HepG2 (cell line): ENCODE measurements at regions not wholly inside any gene's neighbourhood (a gene's known extent, or its start where the extent isn't known, plus 50 kb on each side); places are given as distances from the start of the nearest gene placed in this dataset.

Experiments used
- ATAC-seq: fragments of 200-7000 bp; cut with Tn5 transposase; 3 replicates; pipeline ENCODE4 v1.9.1; 2020; ENCODE audit warnings: mild to moderate bottlenecking, moderate library complexity
- BruUV-seq: library from RNA; stranded (reverse); fragments of 400-500 nt; replicated peaks from 2 replicates; lab custom pipeline; 2021; lab: Mats Ljungman, UMichigan
- CTCF ChIA-PET: fragments of 300-600 bp; formaldehyde crosslinking; extraction: SDS; loops from one replicate; lab custom pipeline; 2021; ENCODE audit warnings: low total read pairs, inconsistent platforms, low intra/inter-chr PET ratio; lab: Yijun Ruan, JAX
- POLR2A ChIA-PET: fragments of 350-600 bp; sonication (Branson Sonifier 250); formaldehyde crosslinking; loops from one replicate; lab custom pipeline; 2020; ENCODE audit warnings: antibody characterized with exemption, inconsistent platforms; lab: Yijun Ruan, JAX
- DNase-seq: peaks from one replicate; pipeline ENCODE4 v3.0.0-alpha.2; 2015; ENCODE audit warnings: low spot score
- FAIRE-seq: peaks from 3 replicates; lab custom pipeline; 2011; peaks lifted over from hg19 to GRCh38; lab: Jason Lieb, UNC
- H2AFZ ChIP-seq: one replicate; pipeline ENCODE4 v1.6.1; 2011; ENCODE audit warnings: low read length, inconsistent platforms
- H3K27ac ChIP-seq: fragments of 300-600 bp; 3 replicates; pipeline ENCODE4 v1.8.0; 2011; ENCODE audit warnings: mixed run types, mild to moderate bottlenecking, mixed read lengths, low read length, inconsistent platforms; ENCODE audit not compliant: insufficient read depth; ENCODE audit errors: extremely low read length
- H3K27me3 ChIP-seq, 2 experiments: fragments of 200-600 bp in 1 of 2; 2 replicates in 1 of 2; 3 replicates in 1 of 2; pipeline versions ENCODE4 v1.6.0 to v1.8.0; 2011; ENCODE audit warnings: low read length in 2 of 2, mild to moderate bottlenecking in 2 of 2, moderate library complexity in 2 of 2, inconsistent platforms in 1 of 2; ENCODE audit not compliant: insufficient read depth in 2 of 2, control insufficient read depth in 1 of 2
- H3K36me3 ChIP-seq, 2 experiments: fragments of 200-600 bp in 1 of 2; replicated peaks in 1 of 2; 2 replicates in 1 of 2; 3 replicates in 1 of 2; pipeline versions ENCODE4 v1.5.1 to v1.8.0; 2011; ENCODE audit warnings: low read length in 2 of 2, inconsistent platforms in 1 of 2; ENCODE audit not compliant: insufficient read depth in 2 of 2, control insufficient read depth in 1 of 2
- H3K4me1 ChIP-seq: 2 replicates; pipeline ENCODE4 v1.5.1; 2012; ENCODE audit warnings: low read length, inconsistent platforms; ENCODE audit not compliant: insufficient read depth
- H3K4me2 ChIP-seq: 2 replicates; pipeline ENCODE4 v1.6.0; 2011; ENCODE audit warnings: low read depth, low read length, inconsistent platforms
- H3K4me3 ChIP-seq, 3 experiments: fragments of 200-600 bp in 1 of 3; sonication (generic), shearing (Covaris generic) in 1 of 3; replicated peaks in 1 of 3; 2 replicates each; pipeline ENCODE4 v1.5.1; 2011 to 2016; ENCODE audit warnings: low read length in 3 of 3, inconsistent platforms in 2 of 3, low read depth in 2 of 3, mild to moderate bottlenecking in 2 of 3, control low read depth in 1 of 3, mixed read lengths in 1 of 3; ENCODE audit not compliant: insufficient read depth in 1 of 3
- H3K79me2 ChIP-seq: one replicate; pipeline ENCODE4 v1.6.1; 2011; ENCODE audit warnings: low read length, inconsistent platforms; ENCODE audit not compliant: insufficient read depth
- H3K9ac ChIP-seq: 2 replicates; pipeline ENCODE4 v1.6.0; 2011; ENCODE audit warnings: mild to moderate bottlenecking, low read depth, low read length, inconsistent platforms; ENCODE audit not compliant: insufficient read depth
- H3K9me3 ChIP-seq: 2 replicates; pipeline ENCODE4 v1.5.1; 2012; ENCODE audit warnings: mild to moderate bottlenecking, low read length
- H4K20me1 ChIP-seq: 2 replicates; pipeline ENCODE4 v1.6.0; 2011; ENCODE audit warnings: inconsistent platforms, mild to moderate bottlenecking, low read length, moderate library complexity; ENCODE audit not compliant: insufficient read depth
- BHLHE40 ChIP-seq: IDR thresholded peaks from 2 replicates; pipeline ENCODE4 v1.6.1; 2011; ENCODE audit warnings: low read length, improper control_type of control experiment
- CC2D1A ChIP-seq: sonication (generic); formaldehyde crosslinking; IDR thresholded peaks from 2 replicates; pipeline ENCODE4 v1.8.1; 2023; ENCODE audit warnings: mild to moderate bottlenecking, missing genetic modification reagents
- GABPA ChIP-seq, 2 experiments: IDR thresholded peaks; 2 replicates each; pipeline ENCODE4 v1.6.1; 2011 to 2016; ENCODE audit warnings: low read depth in 2 of 2, low read length in 1 of 2, missing biosample characterization in 1 of 2, missing genetic modification characterization in 1 of 2
- HOXA7 ChIP-seq: sonication (generic); formaldehyde crosslinking; IDR thresholded peaks from 2 replicates; pipeline ENCODE4 v1.8.1; 2022; ENCODE audit warnings: mild to moderate bottlenecking, missing genetic modification reagents, moderate library complexity
- HOXA9 ChIP-seq: sonication (generic); formaldehyde crosslinking; IDR thresholded peaks from 2 replicates; pipeline ENCODE4 v1.8.1; 2022; ENCODE audit warnings: missing genetic modification reagents, mild to moderate bottlenecking, moderate library complexity, borderline replicate concordance
- MEIS1 ChIP-seq: sonication (generic); formaldehyde crosslinking; IDR thresholded peaks from 2 replicates; pipeline ENCODE4 v1.9.0; 2021; ENCODE audit warnings: mild to moderate bottlenecking, missing genetic modification reagents, moderate library complexity, borderline replicate concordance
- NR1H2 ChIP-seq: sonication (generic); formaldehyde crosslinking; IDR thresholded peaks from 2 replicates; pipeline ENCODE4 v1.8.1; 2022; ENCODE audit warnings: low read depth, missing genetic modification reagents, borderline replicate concordance
- RBM39 ChIP-seq: fragments of 200-400 bp; formaldehyde crosslinking; IDR thresholded peaks from one replicate; pipeline ENCODE4 v1.6.1; 2018; ENCODE audit warnings: antibody characterized with exemption, mild to moderate bottlenecking, low read depth, low read length; ENCODE audit not compliant: poor library complexity, severe bottlenecking
- RCOR2 ChIP-seq: IDR thresholded peaks from 2 replicates; pipeline ENCODE4 v1.6.1; 2016; ENCODE audit warnings: missing biosample characterization, missing genetic modification reagents
- REL ChIP-seq: sonication (generic); formaldehyde crosslinking; conservative IDR thresholded peaks from 2 replicates; pipeline ENCODE4 v1.8.0; 2022; ENCODE audit warnings: mild to moderate bottlenecking, missing genetic modification reagents, moderate library complexity
- RFXAP ChIP-seq: sonication (generic); formaldehyde crosslinking; IDR thresholded peaks from 2 replicates; pipeline ENCODE4 v1.4.0; 2020; ENCODE audit warnings: missing genetic modification reagents, borderline replicate concordance
- SOX13 ChIP-seq, 3 experiments: fragments of 450-650 bp in 1 of 3; sonication (generic) in 1 of 3; formaldehyde crosslinking in 1 of 3; IDR thresholded peaks in 2 of 3; conservative IDR thresholded peaks in 1 of 3; 2 replicates each; pipeline versions ENCODE4 v1.5.0 to v1.6.1; 2016 to 2020; ENCODE audit warnings: antibody characterized with exemption in 1 of 3, mild to moderate bottlenecking in 1 of 3, missing compliant biosample characterization in 1 of 3, missing genetic modification reagents in 1 of 3, moderate library complexity in 1 of 3
- XBP1 ChIP-seq: sonication (generic); formaldehyde crosslinking; IDR thresholded peaks from 2 replicates; pipeline ENCODE4 v1.5.0; 2020; ENCODE audit warnings: missing genetic modification reagents
- ZFP36L2 ChIP-seq: sonication (generic); formaldehyde crosslinking; IDR thresholded peaks from 2 replicates; pipeline ENCODE4 v1.4.0; 2020; ENCODE audit warnings: missing genetic modification reagents
- ZNF225 ChIP-seq: sonication (generic); formaldehyde crosslinking; IDR thresholded peaks from 2 replicates; pipeline ENCODE4 v1.4.0; 2020; ENCODE audit warnings: mild to moderate bottlenecking, missing genetic modification reagents
- ZNF274 ChIP-seq: sonication (generic); formaldehyde crosslinking; IDR thresholded peaks from 2 replicates; pipeline ENCODE4 v1.5.1; 2020; ENCODE audit warnings: mild to moderate bottlenecking, missing genetic modification reagents
- ZNF775 ChIP-seq: sonication (generic); formaldehyde crosslinking; IDR thresholded peaks from 2 replicates; pipeline ENCODE4 v1.4.0; 2020; ENCODE audit warnings: missing genetic modification reagents, mild to moderate bottlenecking, moderate library complexity, borderline replicate concordance
- WGBS: methylation state at CpG from one replicate; pipeline ENCODE4 v1.1.6; 2017; ENCODE audit warnings: low lambda C conversion rate; 5-methylcytosine and 5-hydroxymethylcytosine counted together
- in situ Hi-C: cut with HindIII; loops from 2 replicates; pipeline ENCODE4 v1.10.0; 2017; ENCODE audit warnings: low pct_unique_long_range_greater_than_20kb; ENCODE audit not compliant: extremely low pct_ligation_motif_present
- intact Hi-C: fragments of 100-400 bp; cut with micrococcal nuclease; formaldehyde crosslinking; loops from one replicate; pipeline ENCODE4 v1.10.0; 2022; ENCODE audit not compliant: unreplicated experiment
- TF ChIP-seq, protein P1 (sequence below): sonication (generic); formaldehyde crosslinking; IDR thresholded peaks from 2 replicates; pipeline ENCODE4 v1.5.0; 2020; ENCODE audit warnings: mild to moderate bottlenecking, missing genetic modification reagents, borderline replicate concordance

DNA sequence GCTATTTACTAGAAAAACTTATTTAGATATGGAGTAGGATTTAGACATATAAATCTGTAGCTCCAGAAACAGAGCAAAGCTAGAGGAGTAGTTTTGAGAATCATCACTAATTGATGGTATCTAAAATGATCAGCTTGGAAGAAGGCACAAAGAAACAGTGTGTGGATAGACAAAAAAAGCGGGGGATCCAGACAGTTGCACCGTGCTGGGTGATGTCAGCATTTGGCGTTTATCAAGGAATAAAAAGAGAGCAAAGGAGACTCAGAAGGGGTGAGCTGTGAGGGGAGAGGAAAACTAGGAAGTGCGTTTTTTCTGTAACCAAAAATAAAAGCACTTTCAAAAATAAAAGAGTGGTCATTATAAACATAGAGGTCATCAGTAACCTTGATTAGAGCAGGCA lies 90.5 kb upstream of the GPRIN3 start:
- Histone ChIP-seq H4K20me1 (no peaks in the 10 kb centered on the region), H3K9ac (no peak overlapping the region), H3K27me3 (no peaks in the 10 kb centered on the region), H3K9me3 (no peaks in the 10 kb centered on the region), H3K79me2 (no peaks in the 10 kb centered on the region), H3K4me3 (no peak overlapping the region), H3K27ac (no peak overlapping the region), H2AFZ (no peak overlapping the region), H3K4me1 (no peaks in the 10 kb centered on the region), H3K4me2 (no peak overlapping the region), H3K36me3 (no peaks in the 10 kb centered on the region)
- FAIRE-seq: no peak
- DNase-seq: no peak
- no TSS peak for BruUV-seq
- CTCF ChIA-PET: no interaction called here
- in situ Hi-C loops (no loop called here), intact Hi-C loops (no loop called here)
- TF ChIP-seq NR1H2 (CRISPR knock-in tag) (no peak), SOX13 (IDR thresholded peaks at IDR 0.05) (no peak), SOX13 (CRISPR knock-in tag; conservative IDR thresholded peaks at IDR 0.05 in 1 of 2, IDR thresholded peaks at IDR 0.05 in 1 of 2) (no peak), REL (CRISPR knock-in tag) (no peak), ZNF775 (CRISPR knock-in tag) (no peak), CC2D1A (CRISPR knock-in tag) (no peak), ZNF274 (CRISPR knock-in tag) (no peak), ZNF225 (CRISPR knock-in tag) (no peak), XBP1 (no peak), HOXA7 (CRISPR knock-in tag) (no peak), GABPA (IDR thresholded peaks at IDR 0.05; ENCODE audit: low read depth, low read length) (no peak), GABPA (CRISPR knock-in tag; IDR thresholded peaks at IDR 0.05; ENCODE audit: low read depth) (no peak), RCOR2 (CRISPR knock-in tag) (no peak), RFXAP (CRISPR knock-in tag) (no peak), MEIS1 (CRISPR knock-in tag) (no peak), HOXA9 (no peak), RBM39 (no peak), BHLHE40 (no peak), ZFP36L2 (CRISPR knock-in tag) (no peak)
- TF ChIP-seq, protein P1, sequence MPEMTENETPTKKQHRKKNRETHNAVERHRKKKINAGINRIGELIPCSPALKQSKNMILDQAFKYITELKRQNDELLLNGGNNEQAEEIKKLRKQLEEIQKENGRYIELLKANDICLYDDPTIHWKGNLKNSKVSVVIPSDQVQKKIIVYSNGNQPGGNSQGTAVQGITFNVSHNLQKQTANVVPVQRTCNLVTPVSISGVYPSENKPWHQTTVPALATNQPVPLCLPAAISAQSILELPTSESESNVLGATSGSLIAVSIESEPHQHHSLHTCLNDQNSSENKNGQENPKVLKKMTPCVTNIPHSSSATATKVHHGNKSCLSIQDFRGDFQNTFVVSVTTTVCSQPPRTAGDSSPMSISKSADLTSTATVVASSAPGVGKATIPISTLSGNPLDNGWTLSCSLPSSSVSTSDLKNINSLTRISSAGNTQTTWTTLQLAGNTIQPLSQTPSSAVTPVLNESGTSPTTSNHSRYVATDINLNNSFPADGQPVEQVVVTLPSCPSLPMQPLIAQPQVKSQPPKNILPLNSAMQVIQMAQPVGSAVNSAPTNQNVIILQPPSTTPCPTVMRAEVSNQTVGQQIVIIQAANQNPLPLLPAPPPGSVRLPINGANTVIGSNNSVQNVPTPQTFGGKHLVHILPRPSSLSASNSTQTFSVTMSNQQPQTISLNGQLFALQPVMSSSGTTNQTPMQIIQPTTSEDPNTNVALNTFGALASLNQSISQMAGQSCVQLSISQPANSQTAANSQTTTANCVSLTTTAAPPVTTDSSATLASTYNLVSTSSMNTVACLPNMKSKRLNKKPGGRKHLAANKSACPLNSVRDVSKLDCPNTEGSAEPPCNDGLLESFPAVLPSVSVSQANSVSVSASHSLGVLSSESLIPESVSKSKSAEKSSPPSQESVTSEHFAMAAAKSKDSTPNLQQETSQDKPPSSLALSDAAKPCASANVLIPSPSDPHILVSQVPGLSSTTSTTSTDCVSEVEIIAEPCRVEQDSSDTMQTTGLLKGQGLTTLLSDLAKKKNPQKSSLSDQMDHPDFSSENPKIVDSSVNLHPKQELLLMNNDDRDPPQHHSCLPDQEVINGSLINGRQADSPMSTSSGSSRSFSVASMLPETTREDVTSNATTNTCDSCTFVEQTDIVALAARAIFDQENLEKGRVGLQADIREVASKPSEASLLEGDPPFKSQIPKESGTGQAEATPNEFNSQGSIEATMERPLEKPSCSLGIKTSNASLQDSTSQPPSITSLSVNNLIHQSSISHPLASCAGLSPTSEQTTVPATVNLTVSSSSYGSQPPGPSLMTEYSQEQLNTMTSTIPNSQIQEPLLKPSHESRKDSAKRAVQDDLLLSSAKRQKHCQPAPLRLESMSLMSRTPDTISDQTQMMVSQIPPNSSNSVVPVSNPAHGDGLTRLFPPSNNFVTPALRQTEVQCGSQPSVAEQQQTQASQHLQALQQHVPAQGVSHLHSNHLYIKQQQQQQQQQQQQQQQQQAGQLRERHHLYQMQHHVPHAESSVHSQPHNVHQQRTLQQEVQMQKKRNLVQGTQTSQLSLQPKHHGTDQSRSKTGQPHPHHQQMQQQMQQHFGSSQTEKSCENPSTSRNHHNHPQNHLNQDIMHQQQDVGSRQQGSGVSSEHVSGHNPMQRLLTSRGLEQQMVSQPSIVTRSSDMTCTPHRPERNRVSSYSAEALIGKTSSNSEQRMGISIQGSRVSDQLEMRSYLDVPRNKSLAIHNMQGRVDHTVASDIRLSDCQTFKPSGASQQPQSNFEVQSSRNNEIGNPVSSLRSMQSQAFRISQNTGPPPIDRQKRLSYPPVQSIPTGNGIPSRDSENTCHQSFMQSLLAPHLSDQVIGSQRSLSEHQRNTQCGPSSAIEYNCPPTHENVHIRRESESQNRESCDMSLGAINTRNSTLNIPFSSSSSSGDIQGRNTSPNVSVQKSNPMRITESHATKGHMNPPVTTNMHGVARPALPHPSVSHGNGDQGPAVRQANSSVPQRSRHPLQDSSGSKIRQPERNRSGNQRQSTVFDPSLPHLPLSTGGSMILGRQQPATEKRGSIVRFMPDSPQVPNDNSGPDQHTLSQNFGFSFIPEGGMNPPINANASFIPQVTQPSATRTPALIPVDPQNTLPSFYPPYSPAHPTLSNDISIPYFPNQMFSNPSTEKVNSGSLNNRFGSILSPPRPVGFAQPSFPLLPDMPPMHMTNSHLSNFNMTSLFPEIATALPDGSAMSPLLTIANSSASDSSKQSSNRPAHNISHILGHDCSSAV (CRISPR knock-in tag): no peak
- ATAC-seq: no peak
- POLR2A ChIA-PET: no interaction called here
- WGBS: under 1% methylated on average over 4 of the region's 4 CpGs
